ENCODE measurements at regions not wholly inside any gene's neighbourhood (a gene's known extent, or its start where the extent isn't known, plus 50 kb on each side); places are given as distances from the start of the nearest gene placed in this dataset.

- TF ChIP-seq GTF2F1 (IDR thresholded peaks at IDR 0.05; ENCODE audit: borderline replicate concordance, low read depth, low read length): no peak
- no peak for TF ChIP-seq NRF1 (IDR thresholded peaks at IDR 0.05; ENCODE audit: low read depth, low read length)
- no peak for TF ChIP-seq CTBP2 (IDR thresholded peaks at IDR 0.05; ENCODE audit: borderline replicate concordance, insufficient read depth, insufficient read length, low read length)
- TF ChIP-seq KDM5A (IDR thresholded peaks at IDR 0.05; ENCODE audit: low read length): no peak
- TF ChIP-seq SIRT6 (IDR thresholded peaks at IDR 0.05; ENCODE audit: low read length): no peak
- no peak for TF ChIP-seq CEBPB (IDR thresholded peaks at IDR 0.05; ENCODE audit: low read depth, low read length)
Observed at GRCh38 chr13:111965466-111966214, 101.3 kb upstream of the SOX1 start (continued).
